SK-N-SH (cell line): ENCODE measurements at regions not wholly inside any gene's neighbourhood (a gene's known extent, or its start where the extent isn't known, plus 50 kb on each side); places are given as distances from the start of the nearest gene placed in this dataset.

Source experiments
- CTCF ChIA-PET: fragments of 300-600, 350-600 bp; formaldehyde crosslinking; extraction: SDS; loops from one replicate; lab custom pipeline; 2021; lab: Yijun Ruan, JAX
- POLR2A ChIA-PET: fragments of 350-600 bp; sonication (Branson Sonifier 250); formaldehyde crosslinking; extraction: SDS; loops from one replicate; lab custom pipeline; 2020; ENCODE audit warnings: antibody characterized with exemption, inconsistent platforms; lab: Yijun Ruan, JAX
- DNase-seq: peaks from one replicate; pipeline ENCODE4 v3.0.0; 2012
- H2AFZ ChIP-seq: fragments of 200-600 bp; sonication (generic); 2 replicates; pipeline ENCODE4 v1.8.1; 2016; ENCODE audit warnings: antibody characterized with exemption, mild to moderate bottlenecking, low read depth
- H3F3A ChIP-seq: fragments of 200-600 bp; sonication (generic); replicated peaks from 2 replicates; pipeline ENCODE3; 2016; ENCODE audit warnings: antibody characterized with exemption, mild to moderate bottlenecking; ENCODE audit not compliant: insufficient read depth
- H3K27ac ChIP-seq, 2 experiments: fragments of 200-500 bp in 1 of 2; fragments of 200-600 bp in 1 of 2; sonication (Bioruptor generic) in 1 of 2; sonication (generic), shearing (Covaris generic) in 1 of 2; 2 replicates each; pipeline versions ENCODE4 v1.5.1 to v1.6.1; 2014 to 2016; ENCODE audit warnings: low read depth in 2 of 2, inconsistent platforms in 1 of 2, low read length in 1 of 2, mild to moderate bottlenecking in 1 of 2, mixed read lengths in 1 of 2
- H3K27me3 ChIP-seq: fragments of 200-600 bp; sonication (generic), shearing (Covaris generic); 2 replicates; pipeline ENCODE4 v1.6.1; 2016; ENCODE audit warnings: mixed run types; ENCODE audit not compliant: insufficient read depth
- H3K36me3 ChIP-seq, 2 experiments: fragments of 200-500 bp in 1 of 2; fragments of 200-600 bp in 1 of 2; sonication (Bioruptor generic) in 1 of 2; sonication (generic) in 1 of 2; replicated peaks in 1 of 2; 2 replicates each; pipeline versions ENCODE3 to v1.5.1; 2014 to 2016; ENCODE audit warnings: low read length in 1 of 2, mild to moderate bottlenecking in 1 of 2; ENCODE audit not compliant: insufficient read depth in 2 of 2, control insufficient read depth in 1 of 2
- H3K4me1 ChIP-seq, 2 experiments: fragments of 200-500 bp in 1 of 2; fragments of 200-600 bp in 1 of 2; sonication (Bioruptor generic) in 1 of 2; sonication (generic), shearing (Covaris generic) in 1 of 2; 2 replicates each; pipeline versions ENCODE4 v1.5.1 to v1.6.1; 2014 to 2016; ENCODE audit warnings: low read depth in 1 of 2, low read length in 1 of 2, mixed run types in 1 of 2; ENCODE audit not compliant: insufficient read depth in 2 of 2, control insufficient read depth in 1 of 2
- H3K4me2 ChIP-seq: fragments of 200-600 bp; sonication (generic), shearing (Covaris generic); 2 replicates; pipeline ENCODE4 v1.6.1; 2017; ENCODE audit warnings: mixed run types
- H3K4me3 ChIP-seq, 2 experiments: fragments of 200-500 bp in 1 of 2; fragments of 200-600 bp in 1 of 2; sonication (Bioruptor generic) in 1 of 2; sonication (generic), shearing (Covaris generic) in 1 of 2; 2 replicates each; pipeline versions ENCODE4 v1.5.1 to v1.8.1; 2014 to 2016; ENCODE audit warnings: low read depth in 2 of 2, inconsistent platforms in 1 of 2, low read length in 1 of 2, mild to moderate bottlenecking in 1 of 2, mixed read lengths in 1 of 2, moderate library complexity in 1 of 2
- H3K79me2 ChIP-seq: fragments of 200-600 bp; sonication (generic); 2 replicates; pipeline ENCODE4 v1.8.1; 2017; ENCODE audit warnings: mild to moderate bottlenecking; ENCODE audit not compliant: insufficient read depth
- H3K9ac ChIP-seq: fragments of 200-600 bp; sonication (generic); 2 replicates; pipeline ENCODE4 v1.6.1; 2017; ENCODE audit warnings: mixed run types
- H3K9me2 ChIP-seq: fragments of 200-600 bp; sonication (generic); 2 replicates; pipeline ENCODE4 v1.6.1; 2017; ENCODE audit warnings: mixed run types
- H3K9me3 ChIP-seq: fragments of 200-600 bp; sonication (generic); 2 replicates; pipeline ENCODE4 v1.6.1; 2017; ENCODE audit warnings: mixed run types, mild to moderate bottlenecking, moderate library complexity
- H4K20me1 ChIP-seq: fragments of 200-600 bp; sonication (generic); 2 replicates; pipeline ENCODE4 v1.6.1; 2017; ENCODE audit warnings: mild to moderate bottlenecking, mixed run types; ENCODE audit not compliant: insufficient read depth
- CHD2 ChIP-seq: fragments of 150-350 bp; IDR thresholded peaks from 2 replicates; pipeline ENCODE4 v1.6.1; 2018; ENCODE audit warnings: low read length; ENCODE audit not compliant: partially characterized antibody
- EP300 ChIP-seq, 2 experiments: IDR thresholded peaks; 2 replicates each; pipeline versions ENCODE4 v1.4.0 to v1.6.1; 2012; ENCODE audit warnings: borderline replicate concordance in 1 of 2, low read depth in 1 of 2, low read length in 1 of 2
- FOSL2 ChIP-seq: IDR thresholded peaks from 2 replicates; pipeline ENCODE4 v1.4.0; 2012; ENCODE audit warnings: low read depth, mild to moderate bottlenecking, moderate library complexity, borderline replicate concordance
- FOXJ3 ChIP-seq: sonication (generic); formaldehyde crosslinking; IDR thresholded peaks from 2 replicates; pipeline ENCODE4 v1.5.1; 2020; ENCODE audit warnings: mild to moderate bottlenecking, missing genetic modification reagents
- FOXM1 ChIP-seq: IDR thresholded peaks from 2 replicates; pipeline ENCODE4 v1.4.0; 2012; ENCODE audit warnings: low read depth, mild to moderate bottlenecking
- MXI1 ChIP-seq: IDR thresholded peaks from 2 replicates; pipeline ENCODE4 v1.6.1; 2012; ENCODE audit warnings: mild to moderate bottlenecking, low read depth, low read length, improper control_type of control experiment
- POLR2AphosphoS5 ChIP-seq: IDR thresholded peaks from 2 replicates; pipeline ENCODE4 v1.6.1; 2012; ENCODE audit warnings: low read depth, low read length
- RCOR1 ChIP-seq: fragments of 150-350 bp; IDR thresholded peaks from 2 replicates; pipeline ENCODE4 v1.6.1; 2017; ENCODE audit warnings: antibody characterized with exemption, low read length
- RFX5 ChIP-seq: IDR thresholded peaks from 2 replicates; pipeline ENCODE4 v1.6.1; 2012; ENCODE audit warnings: mild to moderate bottlenecking, improper control_type of control experiment, low read length
- SMC3 ChIP-seq: IDR thresholded peaks from 2 replicates; pipeline ENCODE4 v1.6.1; 2012; ENCODE audit warnings: low read depth, low read length, improper control_type of control experiment
- TCF12 ChIP-seq: IDR thresholded peaks from 2 replicates; pipeline ENCODE4 v1.4.0; 2012
- WGBS: methylation state at CpG from one replicate; pipeline ENCODE4 v1.1.6; 2017; ENCODE audit warnings: low lambda C conversion rate; 5-methylcytosine and 5-hydroxymethylcytosine counted together
- TF ChIP-seq, protein P1 (sequence below): IDR thresholded peaks from 2 replicates; pipeline ENCODE4 v1.6.1; 2012; ENCODE audit warnings: mild to moderate bottlenecking, low read depth, low read length, moderate library complexity
- TF ChIP-seq, protein P2 (sequence below): IDR thresholded peaks from 2 replicates; pipeline ENCODE4; 2012

DNA sequence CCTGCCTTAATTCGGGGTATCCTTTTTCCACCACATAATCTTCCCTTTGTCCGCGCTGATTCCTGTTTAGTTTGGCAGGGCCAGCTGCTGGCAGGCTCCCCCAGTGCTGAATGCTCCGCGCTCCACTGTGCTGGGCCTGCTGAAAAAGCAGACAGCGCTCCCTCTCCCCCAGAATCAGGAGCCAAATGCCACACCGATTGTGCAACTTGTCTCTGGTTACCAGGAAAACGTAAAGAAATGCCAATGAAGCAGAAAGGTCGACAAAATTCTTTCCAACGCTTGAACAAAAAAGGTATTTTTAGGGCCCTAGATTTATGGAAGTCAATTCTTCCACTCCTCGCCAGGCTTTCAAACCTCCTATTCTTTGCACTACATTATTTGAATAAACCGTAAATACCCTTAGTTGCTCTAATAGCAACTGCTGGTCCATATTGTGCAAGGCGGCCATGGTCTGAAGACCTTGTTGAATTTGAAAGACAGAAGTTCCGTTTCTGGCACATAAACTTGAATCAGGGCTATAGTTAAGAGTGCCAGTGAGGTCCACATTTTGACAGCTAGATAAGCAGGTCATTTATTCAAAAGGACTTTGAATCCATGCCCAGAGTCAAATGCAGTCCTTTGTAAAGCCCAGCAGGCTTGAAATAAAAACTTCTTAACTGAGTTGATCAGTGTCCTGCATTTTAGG, 206.7 kb upstream of the RFC3 start:
- ChIA-PET CTCF (interaction anchor here (1.2 kb wide), 1 partner anchor 19 kb away, joined by 3 read pairs; no protein-coding TSS in a partner anchor), POLR2A (no interaction called here)
- TF ChIP-seq CHD2 = no peak
- TF ChIP-seq RFX5 = no peak
- no peak for TF ChIP-seq EP300 (IDR thresholded peaks at IDR 0.05; ENCODE audit: borderline replicate concordance in 1 of 2, low read depth in 1 of 2, low read length in 1 of 2)
- TF ChIP-seq SMC3 = no peak
- no peak for TF ChIP-seq FOSL2
- no peak for TF ChIP-seq TCF12
- TF ChIP-seq POLR2AphosphoS5 = no peak
- no peak for TF ChIP-seq FOXJ3
- TF ChIP-seq, protein P1, sequence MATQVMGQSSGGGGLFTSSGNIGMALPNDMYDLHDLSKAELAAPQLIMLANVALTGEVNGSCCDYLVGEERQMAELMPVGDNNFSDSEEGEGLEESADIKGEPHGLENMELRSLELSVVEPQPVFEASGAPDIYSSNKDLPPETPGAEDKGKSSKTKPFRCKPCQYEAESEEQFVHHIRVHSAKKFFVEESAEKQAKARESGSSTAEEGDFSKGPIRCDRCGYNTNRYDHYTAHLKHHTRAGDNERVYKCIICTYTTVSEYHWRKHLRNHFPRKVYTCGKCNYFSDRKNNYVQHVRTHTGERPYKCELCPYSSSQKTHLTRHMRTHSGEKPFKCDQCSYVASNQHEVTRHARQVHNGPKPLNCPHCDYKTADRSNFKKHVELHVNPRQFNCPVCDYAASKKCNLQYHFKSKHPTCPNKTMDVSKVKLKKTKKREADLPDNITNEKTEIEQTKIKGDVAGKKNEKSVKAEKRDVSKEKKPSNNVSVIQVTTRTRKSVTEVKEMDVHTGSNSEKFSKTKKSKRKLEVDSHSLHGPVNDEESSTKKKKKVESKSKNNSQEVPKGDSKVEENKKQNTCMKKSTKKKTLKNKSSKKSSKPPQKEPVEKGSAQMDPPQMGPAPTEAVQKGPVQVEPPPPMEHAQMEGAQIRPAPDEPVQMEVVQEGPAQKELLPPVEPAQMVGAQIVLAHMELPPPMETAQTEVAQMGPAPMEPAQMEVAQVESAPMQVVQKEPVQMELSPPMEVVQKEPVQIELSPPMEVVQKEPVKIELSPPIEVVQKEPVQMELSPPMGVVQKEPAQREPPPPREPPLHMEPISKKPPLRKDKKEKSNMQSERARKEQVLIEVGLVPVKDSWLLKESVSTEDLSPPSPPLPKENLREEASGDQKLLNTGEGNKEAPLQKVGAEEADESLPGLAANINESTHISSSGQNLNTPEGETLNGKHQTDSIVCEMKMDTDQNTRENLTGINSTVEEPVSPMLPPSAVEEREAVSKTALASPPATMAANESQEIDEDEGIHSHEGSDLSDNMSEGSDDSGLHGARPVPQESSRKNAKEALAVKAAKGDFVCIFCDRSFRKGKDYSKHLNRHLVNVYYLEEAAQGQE = no peak
- TF ChIP-seq, protein P2, sequence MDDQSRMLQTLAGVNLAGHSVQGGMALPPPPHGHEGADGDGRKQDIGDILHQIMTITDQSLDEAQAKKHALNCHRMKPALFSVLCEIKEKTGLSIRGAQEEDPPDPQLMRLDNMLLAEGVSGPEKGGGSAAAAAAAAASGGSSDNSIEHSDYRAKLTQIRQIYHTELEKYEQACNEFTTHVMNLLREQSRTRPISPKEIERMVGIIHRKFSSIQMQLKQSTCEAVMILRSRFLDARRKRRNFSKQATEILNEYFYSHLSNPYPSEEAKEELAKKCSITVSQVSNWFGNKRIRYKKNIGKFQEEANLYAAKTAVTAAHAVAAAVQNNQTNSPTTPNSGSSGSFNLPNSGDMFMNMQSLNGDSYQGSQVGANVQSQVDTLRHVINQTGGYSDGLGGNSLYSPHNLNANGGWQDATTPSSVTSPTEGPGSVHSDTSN = no peak
- no peak for TF ChIP-seq FOXM1
- no peak for TF ChIP-seq MXI1
- no peak for TF ChIP-seq RCOR1
- no peaks in the 10 kb centered on the region; the same call in 1 of the 2 replicates for H3K9me3 ChIP-seq
- H3K27ac ChIP-seq = no peak overlapping the region
- WGBS = 88% methylated on average over 14 of the region's 14 CpGs
- no peak overlapping the region for H3K4me3 ChIP-seq
- no peaks in the 10 kb centered on the region for H3K36me3 ChIP-seq
- H2AFZ ChIP-seq = no peak overlapping the region
- H4K20me1 ChIP-seq = no peaks in the 10 kb centered on the region
- no peaks in the 10 kb centered on the region for H3K79me2 ChIP-seq
- H3K4me1 ChIP-seq = peaks cover 0 to 6% of the 10 kb centered on the region in 2 experiments; a peak in 2 of 4 replicates
- DNase-seq = no peak
- no peak overlapping the region for H3K4me2 ChIP-seq
- H3K9ac ChIP-seq = no peak overlapping the region
- no peaks in the 10 kb centered on the region; the same call in 1 of the 2 replicates for H3K27me3 ChIP-seq
- H3K9me2 ChIP-seq = no peaks in the 10 kb centered on the region
- H3F3A ChIP-seq = no peaks in the 10 kb centered on the region
